ENCODE measurements at regions not wholly inside any gene's neighbourhood (a gene's known extent, or its start where the extent isn't known, plus 50 kb on each side); places are given as distances from the start of the nearest gene placed in this dataset.

DNA sequence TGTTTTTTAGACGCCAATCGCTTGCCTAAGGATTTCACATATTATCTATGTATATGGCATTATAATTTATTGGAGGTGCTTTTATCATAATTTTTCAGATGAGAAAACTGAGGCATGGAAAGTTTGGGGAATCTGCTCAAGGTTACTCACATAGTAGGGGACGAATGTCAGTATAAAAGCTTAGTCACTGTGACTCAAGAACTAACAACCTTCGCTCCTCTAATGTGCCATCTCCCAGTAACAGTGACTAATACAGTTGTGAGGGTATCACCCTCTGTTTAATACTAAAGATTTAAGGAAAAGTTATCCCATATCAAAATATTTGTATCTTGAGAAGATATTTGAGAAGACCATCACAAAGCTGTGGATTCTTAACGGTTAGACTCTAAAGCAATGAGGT lies 353.1 kb upstream of the SPOCK3 start:
- no peak for DNase-seq
- Mint-ChIP-seq H3K27ac (ENCODE audit: unreplicated experiment) (no peak overlapping the region), H3K27me3 (ENCODE audit: insufficient read depth, unreplicated experiment) (no peaks in the 10 kb centered on the region), H3K4me3 (ENCODE audit: unreplicated experiment) (no peak overlapping the region), H3K9me3 (ENCODE audit: unreplicated experiment) (peaks cover 12% of the 10 kb centered on the region), H3K4me1 (ENCODE audit: low read depth, unreplicated experiment) (no peaks in the 10 kb centered on the region), H3K36me3 (ENCODE audit: insufficient read depth, unreplicated experiment) (no peaks in the 10 kb centered on the region)
- no TSS peak for BruUV-seq (replicated peaks)
- Histone ChIP-seq H3K36me3 (ENCODE audit: control insufficient read depth, insufficient read depth, low read length) (no peaks in the 10 kb centered on the region), H3K4me1 (no peaks in the 10 kb centered on the region), H3K27me3 (replicated peaks; ENCODE audit: control insufficient read depth, insufficient read depth, low read length) (no peaks in the 10 kb centered on the region), H3K9me3 (no peaks in the 10 kb centered on the region), H3K4me3 (ENCODE audit: low read depth, low read length) (no peak overlapping the region)
- ChIA-PET POLR2A (no interaction called here), CTCF (no interaction called here)
- intact Hi-C loops (cut with micrococcal nuclease; ENCODE audit: unreplicated experiment): no loop called here
- TF ChIP-seq, protein P1, sequence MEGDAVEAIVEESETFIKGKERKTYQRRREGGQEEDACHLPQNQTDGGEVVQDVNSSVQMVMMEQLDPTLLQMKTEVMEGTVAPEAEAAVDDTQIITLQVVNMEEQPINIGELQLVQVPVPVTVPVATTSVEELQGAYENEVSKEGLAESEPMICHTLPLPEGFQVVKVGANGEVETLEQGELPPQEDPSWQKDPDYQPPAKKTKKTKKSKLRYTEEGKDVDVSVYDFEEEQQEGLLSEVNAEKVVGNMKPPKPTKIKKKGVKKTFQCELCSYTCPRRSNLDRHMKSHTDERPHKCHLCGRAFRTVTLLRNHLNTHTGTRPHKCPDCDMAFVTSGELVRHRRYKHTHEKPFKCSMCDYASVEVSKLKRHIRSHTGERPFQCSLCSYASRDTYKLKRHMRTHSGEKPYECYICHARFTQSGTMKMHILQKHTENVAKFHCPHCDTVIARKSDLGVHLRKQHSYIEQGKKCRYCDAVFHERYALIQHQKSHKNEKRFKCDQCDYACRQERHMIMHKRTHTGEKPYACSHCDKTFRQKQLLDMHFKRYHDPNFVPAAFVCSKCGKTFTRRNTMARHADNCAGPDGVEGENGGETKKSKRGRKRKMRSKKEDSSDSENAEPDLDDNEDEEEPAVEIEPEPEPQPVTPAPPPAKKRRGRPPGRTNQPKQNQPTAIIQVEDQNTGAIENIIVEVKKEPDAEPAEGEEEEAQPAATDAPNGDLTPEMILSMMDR (IDR thresholded peaks at IDR 0.05; ENCODE audit: insufficient read depth in 1 of 2, low read depth in 1 of 2, low read length in 1 of 2, severe bottlenecking in 1 of 2, unreplicated experiment in 1 of 2): no peak

DNA sequence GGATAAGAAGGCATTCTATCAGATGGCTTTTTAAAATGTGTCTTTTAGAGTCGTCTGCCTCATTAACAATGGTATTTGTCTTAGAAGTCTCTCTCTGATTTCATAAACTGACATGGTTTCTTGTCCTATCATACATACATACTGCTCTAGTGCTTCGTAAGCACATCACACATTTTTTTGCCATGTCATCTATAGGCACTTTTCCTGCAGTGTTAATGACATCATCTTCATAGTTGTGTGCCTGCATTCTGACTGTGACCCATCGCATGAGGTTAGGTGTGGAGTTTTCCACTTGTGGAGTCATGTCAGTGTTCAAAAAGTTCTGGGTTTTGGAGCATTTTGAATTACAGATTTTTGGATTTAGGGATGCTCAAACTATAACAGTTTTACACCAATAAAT lies 361.6 kb upstream of the SPOCK3 start:
- H3K36me3 ChIP-seq (ENCODE audit: control insufficient read depth, insufficient read depth, low read length): no peaks in the 10 kb centered on the region
- ChIA-PET CTCF (no interaction called here), POLR2A (no interaction called here)
- TF ChIP-seq, protein P1 (IDR thresholded peaks at IDR 0.05; ENCODE audit: insufficient read depth in 1 of 2, low read depth in 1 of 2, low read length in 1 of 2, severe bottlenecking in 1 of 2, unreplicated experiment in 1 of 2): no peak
- H3K27ac Mint-ChIP-seq (ENCODE audit: unreplicated experiment): no peak overlapping the region
- no peaks in the 10 kb centered on the region for H3K4me1 ChIP-seq
- intact Hi-C loops (cut with micrococcal nuclease; ENCODE audit: unreplicated experiment): no loop called here
- no peak overlapping the region for H3K4me3 Mint-ChIP-seq (ENCODE audit: unreplicated experiment)
- H3K9me3 Mint-ChIP-seq (ENCODE audit: unreplicated experiment): no peaks in the 10 kb centered on the region
- H3K4me3 ChIP-seq (ENCODE audit: low read depth, low read length): no peak overlapping the region
- H3K36me3 Mint-ChIP-seq (ENCODE audit: insufficient read depth, unreplicated experiment): no peaks in the 10 kb centered on the region
- no TSS peak for BruUV-seq (replicated peaks)
- no peaks in the 10 kb centered on the region for H3K9me3 ChIP-seq
- H3K27me3 ChIP-seq (replicated peaks; ENCODE audit: control insufficient read depth, insufficient read depth, low read length): no peaks in the 10 kb centered on the region
- no peak for DNase-seq
- H3K4me1 Mint-ChIP-seq (ENCODE audit: low read depth, unreplicated experiment): no peaks in the 10 kb centered on the region
- no peaks in the 10 kb centered on the region for H3K27me3 Mint-ChIP-seq (ENCODE audit: insufficient read depth, unreplicated experiment)

DNA sequence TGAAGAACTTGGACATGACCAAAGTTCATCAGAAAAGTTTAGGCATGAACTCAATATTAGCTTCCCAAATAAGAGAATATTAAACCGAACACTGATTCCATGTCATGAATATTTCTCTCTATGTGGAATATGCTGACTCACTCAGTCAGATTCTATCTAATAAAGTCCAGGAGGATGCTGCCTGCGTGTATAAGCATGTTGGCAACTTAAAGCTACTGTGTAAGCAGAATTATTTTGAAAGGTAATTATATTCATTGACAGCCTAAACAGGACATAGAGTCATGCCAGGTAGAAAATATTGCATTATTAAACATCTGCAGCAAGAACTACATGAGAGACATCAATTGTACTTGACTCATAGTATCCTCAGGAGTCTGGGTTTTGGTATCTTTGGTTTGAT lies 367.9 kb upstream of the SPOCK3 start:
- no peaks in the 10 kb centered on the region for H3K27me3 ChIP-seq (replicated peaks; ENCODE audit: control insufficient read depth, insufficient read depth, low read length)

More for the DNA sequence above, 367.9 kb upstream of the SPOCK3 start:
- BruUV-seq (replicated peaks): no TSS peak
- Histone ChIP-seq H3K9me3 (no peaks in the 10 kb centered on the region), H3K36me3 (ENCODE audit: control insufficient read depth, insufficient read depth, low read length) (no peaks in the 10 kb centered on the region), H3K4me3 (ENCODE audit: low read depth, low read length) (no peak overlapping the region), H3K4me1 (no peaks in the 10 kb centered on the region)
- H3K27me3 Mint-ChIP-seq (ENCODE audit: insufficient read depth, unreplicated experiment): no peaks in the 10 kb centered on the region
- POLR2A ChIA-PET: no interaction called here
- no peak overlapping the region for H3K27ac Mint-ChIP-seq (ENCODE audit: unreplicated experiment)
- no peaks in the 10 kb centered on the region for H3K36me3 Mint-ChIP-seq (ENCODE audit: insufficient read depth, unreplicated experiment)
- no peaks in the 10 kb centered on the region for H3K9me3 Mint-ChIP-seq (ENCODE audit: unreplicated experiment)
- H3K4me1 Mint-ChIP-seq (ENCODE audit: low read depth, unreplicated experiment): no peaks in the 10 kb centered on the region
- no peak overlapping the region for H3K4me3 Mint-ChIP-seq (ENCODE audit: unreplicated experiment)
- DNase-seq: no peak
- TF ChIP-seq, protein P1 (IDR thresholded peaks at IDR 0.05; ENCODE audit: insufficient read depth in 1 of 2, low read depth in 1 of 2, low read length in 1 of 2, severe bottlenecking in 1 of 2, unreplicated experiment in 1 of 2): no peak
- intact Hi-C loops (cut with micrococcal nuclease; ENCODE audit: unreplicated experiment): no loop called here
- CTCF ChIA-PET: no interaction called here

All from Caco-2 (cell line).